ENCODE measurements at regions not wholly inside any gene's neighbourhood (a gene's known extent, or its start where the extent isn't known, plus 50 kb on each side); places are given as distances from the start of the nearest gene placed in this dataset.

GRCh38 chr2:144703852-144704708 is 184.2 kb upstream of the ZEB2 start:
- no peaks in the 10 kb centered on the region for H3K36me3 Mint-ChIP-seq (ENCODE audit: low read depth)
- H3K27ac Mint-ChIP-seq (ENCODE audit: unreplicated experiment) = no peak overlapping the region
- H3K4me3 Mint-ChIP-seq (ENCODE audit: unreplicated experiment) = no peak overlapping the region
- no peak for TF ChIP-seq CTCF (IDR thresholded peaks at IDR 0.05)
- H3K4me1 Mint-ChIP-seq (ENCODE audit: low read depth) = peaks cover 39% of the 10 kb centered on the region
- no peaks in the 10 kb centered on the region for H3K27me3 Mint-ChIP-seq (ENCODE audit: low read depth)
- no peak for DNase-seq (ENCODE audit: low spot score)
- H3K9me3 Mint-ChIP-seq (ENCODE audit: low read depth) = no peaks in the 10 kb centered on the region

GRCh38 chr2:144702051-144702450 is 182.1 kb upstream of the ZEB2 start:
- Mint-ChIP-seq H3K4me3 (ENCODE audit: unreplicated experiment) (no peak overlapping the region), H3K4me1 (ENCODE audit: low read depth) (peaks cover 23% of the 10 kb centered on the region), H3K27ac (ENCODE audit: unreplicated experiment) (no peak overlapping the region), H3K9me3 (ENCODE audit: low read depth) (no peaks in the 10 kb centered on the region), H3K27me3 (ENCODE audit: low read depth) (no peaks in the 10 kb centered on the region), H3K36me3 (ENCODE audit: low read depth) (no peaks in the 10 kb centered on the region)
- no peak for TF ChIP-seq CTCF (IDR thresholded peaks at IDR 0.05)
- no peak for DNase-seq (ENCODE audit: low spot score)

DNA sequence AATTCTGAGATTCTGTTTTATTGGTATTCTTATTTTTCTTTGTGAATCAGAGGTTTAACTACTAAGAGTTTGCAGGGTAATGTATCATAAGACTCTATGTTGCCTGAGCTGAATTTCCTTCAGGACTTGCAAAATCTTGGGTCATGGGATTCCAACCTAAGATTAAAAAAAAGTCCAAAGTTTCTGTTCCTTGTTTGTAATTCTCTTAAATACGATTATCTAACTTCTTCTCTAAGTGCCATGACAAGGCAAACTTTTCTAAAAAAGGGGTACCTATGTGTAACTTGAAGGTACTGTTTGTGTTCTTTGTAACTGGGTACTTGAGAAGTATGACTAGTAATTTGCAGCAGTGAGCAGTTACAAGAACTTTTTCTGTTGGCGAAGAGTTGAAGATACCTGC is 181.3 kb upstream of the ZEB2 start:
- Mint-ChIP-seq H3K27me3 (ENCODE audit: low read depth) (no peaks in the 10 kb centered on the region), H3K9me3 (ENCODE audit: low read depth) (no peaks in the 10 kb centered on the region), H3K36me3 (ENCODE audit: low read depth) (no peaks in the 10 kb centered on the region), H3K4me1 (ENCODE audit: low read depth) (peaks cover 18% of the 10 kb centered on the region), H3K4me3 (ENCODE audit: unreplicated experiment) (no peak overlapping the region), H3K27ac (ENCODE audit: unreplicated experiment) (no peak overlapping the region)
- TF ChIP-seq CTCF (IDR thresholded peaks at IDR 0.05) = no peak
- DNase-seq (ENCODE audit: low spot score) = no peak

DNA sequence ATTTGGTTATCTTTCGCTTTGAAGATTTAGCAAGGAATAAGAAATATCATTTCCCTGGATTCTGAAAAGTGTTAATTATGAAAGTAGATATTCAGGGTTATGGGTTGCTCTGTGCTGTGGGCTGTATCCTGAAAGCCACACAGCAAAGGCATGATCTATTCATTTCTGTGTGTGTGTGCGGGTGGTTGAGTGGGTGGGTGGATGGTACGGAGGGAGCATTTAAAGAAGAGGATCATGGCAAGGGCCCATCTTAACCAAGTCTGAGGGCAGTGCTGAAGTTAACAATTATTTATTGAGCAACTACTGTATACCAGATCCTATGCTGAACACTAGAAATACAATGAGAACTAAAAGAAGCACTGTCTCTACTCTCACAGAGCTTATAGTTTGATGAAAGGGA is 178.2 kb upstream of the ZEB2 start:
- Mint-ChIP-seq H3K4me1 (ENCODE audit: low read depth) (no peaks in the 10 kb centered on the region), H3K27me3 (ENCODE audit: low read depth) (no peaks in the 10 kb centered on the region), H3K27ac (ENCODE audit: unreplicated experiment) (no peak overlapping the region), H3K36me3 (ENCODE audit: low read depth) (no peaks in the 10 kb centered on the region), H3K9me3 (ENCODE audit: low read depth) (no peaks in the 10 kb centered on the region), H3K4me3 (ENCODE audit: unreplicated experiment) (no peak overlapping the region)
- no peak for DNase-seq (ENCODE audit: low spot score)
- no peak for TF ChIP-seq CTCF (IDR thresholded peaks at IDR 0.05)

DNA sequence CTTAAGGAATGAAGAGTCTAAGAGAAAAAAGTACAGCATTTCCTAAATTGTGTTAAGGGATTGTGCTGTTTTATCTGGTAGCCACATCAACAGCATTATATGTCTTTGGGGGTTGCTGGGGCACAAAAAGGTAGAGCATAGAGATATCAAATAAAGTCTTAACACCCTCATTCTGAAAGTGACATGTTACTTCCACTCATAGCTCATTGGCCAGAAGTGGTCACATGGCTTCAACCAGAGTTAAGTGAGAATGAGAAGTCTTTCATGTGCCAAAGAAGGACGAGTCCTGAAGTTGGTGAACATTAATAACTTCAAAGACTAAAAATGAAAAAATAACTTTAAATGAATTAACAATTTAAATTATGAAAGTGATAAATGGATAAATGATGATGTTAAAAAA is 175.7 kb upstream of the ZEB2 start:
- DNase-seq (ENCODE audit: low spot score) = no peak
- no peaks in the 10 kb centered on the region for H3K27me3 Mint-ChIP-seq (ENCODE audit: low read depth)
- no peaks in the 10 kb centered on the region for H3K4me1 Mint-ChIP-seq (ENCODE audit: low read depth)
- no peak overlapping the region for H3K27ac Mint-ChIP-seq (ENCODE audit: unreplicated experiment)
- no peak for TF ChIP-seq CTCF (IDR thresholded peaks at IDR 0.05)
- no peak overlapping the region for H3K4me3 Mint-ChIP-seq (ENCODE audit: unreplicated experiment)
- no peaks in the 10 kb centered on the region for H3K36me3 Mint-ChIP-seq (ENCODE audit: low read depth)
- no peaks in the 10 kb centered on the region for H3K9me3 Mint-ChIP-seq (ENCODE audit: low read depth)
